ENCODE measurements at regions not wholly inside any gene's neighbourhood (a gene's known extent, or its start where the extent isn't known, plus 50 kb on each side); places are given as distances from the start of the nearest gene placed in this dataset.

GRCh38 chr18:8536922-8537321 is 72.3 kb upstream of the RAB12 start:
- no peak for TF ChIP-seq CTCF (IDR thresholded peaks at IDR 0.05; ENCODE audit: borderline replicate concordance)
- H3K36me3 ChIP-seq = no peaks in the 10 kb centered on the region
- H3K4me3 ChIP-seq = no peak overlapping the region
- peaks cover 22% of the 10 kb centered on the region for H3K9me3 ChIP-seq (replicated peaks)
- no peak for DNase-seq
- H3K27me3 ChIP-seq (ENCODE audit: low read depth) = no peaks in the 10 kb centered on the region
- no peak overlapping the region for H3K27ac ChIP-seq (replicated peaks)
- H3K4me1 ChIP-seq = no peaks in the 10 kb centered on the region
- intact Hi-C loops (cut with micrococcal nuclease) = no loop called here

GRCh38 chr18:8537400-8537799 is 71.8 kb upstream of the RAB12 start:
- H3K27me3 ChIP-seq (ENCODE audit: low read depth) = no peaks in the 10 kb centered on the region
- TF ChIP-seq CTCF (IDR thresholded peaks at IDR 0.05; ENCODE audit: borderline replicate concordance) = no peak
- no peak for DNase-seq
- H3K36me3 ChIP-seq = no peaks in the 10 kb centered on the region
- H3K27ac ChIP-seq (replicated peaks) = no peak overlapping the region
- no peak overlapping the region for H3K4me3 ChIP-seq
- H3K4me1 ChIP-seq = no peaks in the 10 kb centered on the region
- peaks cover 17% of the 10 kb centered on the region for H3K9me3 ChIP-seq (replicated peaks)
- intact Hi-C loops (cut with micrococcal nuclease) = no loop called here

- no peak overlapping the region for H3K27ac ChIP-seq (replicated peaks)
- no peaks in the 10 kb centered on the region for H3K4me1 ChIP-seq
- no peak for DNase-seq
- no peak for TF ChIP-seq CTCF (IDR thresholded peaks at IDR 0.05; ENCODE audit: borderline replicate concordance)
- H3K4me3 ChIP-seq = no peak overlapping the region
- intact Hi-C loops (cut with micrococcal nuclease) = no loop called here
- no peaks in the 10 kb centered on the region for H3K27me3 ChIP-seq (ENCODE audit: low read depth)
- no peaks in the 10 kb centered on the region for H3K36me3 ChIP-seq
- peaks cover 6% of the 10 kb centered on the region for H3K9me3 ChIP-seq (replicated peaks)
These were observed 70.3 kb upstream of the RAB12 start for GRCh38 chr18:8538935-8539334.

- Histone ChIP-seq H3K4me3 (no peak overlapping the region), H3K27ac (replicated peaks) (no peak overlapping the region), H3K36me3 (no peaks in the 10 kb centered on the region), H3K4me1 (no peaks in the 10 kb centered on the region), H3K9me3 (replicated peaks) (no peaks in the 10 kb centered on the region), H3K27me3 (ENCODE audit: low read depth) (no peaks in the 10 kb centered on the region)
- intact Hi-C loops (cut with micrococcal nuclease) = no loop called here
- TF ChIP-seq CTCF (IDR thresholded peaks at IDR 0.05; ENCODE audit: borderline replicate concordance) = no peak
- no peak for DNase-seq
These were observed 62.6 kb upstream of the RAB12 start for GRCh38 chr18:8546677-8547076.

GRCh38 chr18:8548186-8548585 is 61.1 kb upstream of the RAB12 start:
- TF ChIP-seq CTCF (IDR thresholded peaks at IDR 0.05; ENCODE audit: borderline replicate concordance) = no peak
- H3K9me3 ChIP-seq (replicated peaks) = no peaks in the 10 kb centered on the region
- no peaks in the 10 kb centered on the region for H3K27me3 ChIP-seq (ENCODE audit: low read depth)
- intact Hi-C loops (cut with micrococcal nuclease) = no loop called here
- no peaks in the 10 kb centered on the region for H3K4me1 ChIP-seq
- no peak overlapping the region for H3K4me3 ChIP-seq
- no peak for DNase-seq
- H3K27ac ChIP-seq (replicated peaks) = no peak overlapping the region
- H3K36me3 ChIP-seq = no peaks in the 10 kb centered on the region

GRCh38 chr18:8549254-8549757 is 59.9 kb upstream of the RAB12 start:
- Histone ChIP-seq H3K9me3 (replicated peaks) (no peaks in the 10 kb centered on the region), H3K27ac (replicated peaks) (no peak overlapping the region), H3K4me1 (no peaks in the 10 kb centered on the region), H3K36me3 (no peaks in the 10 kb centered on the region), H3K27me3 (ENCODE audit: low read depth) (no peaks in the 10 kb centered on the region), H3K4me3 (no peak overlapping the region)
- no peak for TF ChIP-seq CTCF (IDR thresholded peaks at IDR 0.05; ENCODE audit: borderline replicate concordance)
- intact Hi-C loops (cut with micrococcal nuclease) = no loop called here
- no peak for DNase-seq
